ENCODE measurements at regions not wholly inside any gene's neighbourhood (a gene's known extent, or its start where the extent isn't known, plus 50 kb on each side); places are given as distances from the start of the nearest gene placed in this dataset.

DNA sequence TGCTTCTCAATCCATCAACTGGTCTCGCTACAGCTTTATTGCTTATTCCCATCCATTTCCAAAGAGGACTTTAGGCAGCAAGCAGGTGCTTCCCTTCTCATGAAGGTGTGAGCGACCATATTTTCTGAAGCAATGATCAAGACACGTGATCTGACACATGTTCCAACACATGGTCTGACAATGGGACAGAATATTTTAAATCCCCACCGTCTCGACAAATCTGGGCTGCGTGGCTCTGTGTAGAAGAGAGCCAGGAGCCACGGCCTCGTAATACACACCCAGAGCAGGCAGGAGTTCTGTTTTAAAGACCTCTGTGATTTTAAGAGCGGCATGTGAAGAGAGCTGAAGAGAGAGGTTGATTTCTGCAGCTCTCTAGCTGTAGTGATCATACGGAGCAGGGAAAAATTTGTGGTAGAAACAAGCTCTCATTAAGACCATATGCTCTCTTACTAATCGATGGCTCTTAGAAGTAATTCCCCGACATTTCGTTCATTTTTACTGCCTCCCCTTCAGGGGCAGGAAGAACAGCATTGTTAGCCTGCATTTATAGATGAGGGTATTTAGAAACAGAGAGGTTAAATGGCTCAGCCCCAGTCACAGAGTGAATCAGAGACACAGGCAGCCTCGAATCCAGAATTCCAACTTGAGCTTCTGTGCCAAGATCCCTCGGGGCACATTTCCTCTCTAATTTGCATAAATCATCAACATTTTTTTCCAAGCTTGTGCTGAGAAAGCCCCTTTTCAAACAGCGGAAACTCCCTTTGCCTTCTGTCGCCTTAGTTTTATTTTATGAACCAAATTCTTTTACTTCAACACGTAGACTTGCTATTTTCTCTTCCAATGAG, 91.0 kb upstream of the BCOR start:
- no peak overlapping the region for H3K4me3 ChIP-seq (ENCODE audit: low read depth, low read length)
- TF ChIP-seq, protein P1, sequence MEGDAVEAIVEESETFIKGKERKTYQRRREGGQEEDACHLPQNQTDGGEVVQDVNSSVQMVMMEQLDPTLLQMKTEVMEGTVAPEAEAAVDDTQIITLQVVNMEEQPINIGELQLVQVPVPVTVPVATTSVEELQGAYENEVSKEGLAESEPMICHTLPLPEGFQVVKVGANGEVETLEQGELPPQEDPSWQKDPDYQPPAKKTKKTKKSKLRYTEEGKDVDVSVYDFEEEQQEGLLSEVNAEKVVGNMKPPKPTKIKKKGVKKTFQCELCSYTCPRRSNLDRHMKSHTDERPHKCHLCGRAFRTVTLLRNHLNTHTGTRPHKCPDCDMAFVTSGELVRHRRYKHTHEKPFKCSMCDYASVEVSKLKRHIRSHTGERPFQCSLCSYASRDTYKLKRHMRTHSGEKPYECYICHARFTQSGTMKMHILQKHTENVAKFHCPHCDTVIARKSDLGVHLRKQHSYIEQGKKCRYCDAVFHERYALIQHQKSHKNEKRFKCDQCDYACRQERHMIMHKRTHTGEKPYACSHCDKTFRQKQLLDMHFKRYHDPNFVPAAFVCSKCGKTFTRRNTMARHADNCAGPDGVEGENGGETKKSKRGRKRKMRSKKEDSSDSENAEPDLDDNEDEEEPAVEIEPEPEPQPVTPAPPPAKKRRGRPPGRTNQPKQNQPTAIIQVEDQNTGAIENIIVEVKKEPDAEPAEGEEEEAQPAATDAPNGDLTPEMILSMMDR (IDR thresholded peaks at IDR 0.05; ENCODE audit: control insufficient read depth, extremely low read depth, insufficient read depth), result no peak
- DNase-seq (ENCODE audit: low read depth), result no peak

DNA sequence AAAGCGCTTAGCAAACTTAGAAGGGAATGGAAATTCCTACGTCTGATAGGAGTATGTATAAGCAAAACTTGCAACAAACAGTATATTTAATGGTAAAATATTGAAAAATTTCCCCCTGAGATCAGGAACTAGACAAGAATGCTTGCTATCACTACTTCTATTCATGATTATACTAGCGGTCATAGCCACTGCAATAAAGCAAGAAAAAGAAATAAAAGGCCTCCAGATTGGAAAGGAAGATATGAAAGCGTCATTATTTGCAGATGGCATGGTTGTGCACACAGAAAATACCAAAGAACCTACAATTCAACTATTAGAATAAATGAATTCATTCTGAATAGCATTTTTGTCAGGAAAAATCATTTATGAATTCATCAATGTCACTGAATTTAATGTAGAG, 87.2 kb upstream of the BCOR start:
- no peak overlapping the region for H3K4me3 ChIP-seq (ENCODE audit: low read depth, low read length)
- DNase-seq (ENCODE audit: low read depth), result no peak
- TF ChIP-seq, protein P1 (IDR thresholded peaks at IDR 0.05; ENCODE audit: control insufficient read depth, extremely low read depth, insufficient read depth), result no peak

DNA sequence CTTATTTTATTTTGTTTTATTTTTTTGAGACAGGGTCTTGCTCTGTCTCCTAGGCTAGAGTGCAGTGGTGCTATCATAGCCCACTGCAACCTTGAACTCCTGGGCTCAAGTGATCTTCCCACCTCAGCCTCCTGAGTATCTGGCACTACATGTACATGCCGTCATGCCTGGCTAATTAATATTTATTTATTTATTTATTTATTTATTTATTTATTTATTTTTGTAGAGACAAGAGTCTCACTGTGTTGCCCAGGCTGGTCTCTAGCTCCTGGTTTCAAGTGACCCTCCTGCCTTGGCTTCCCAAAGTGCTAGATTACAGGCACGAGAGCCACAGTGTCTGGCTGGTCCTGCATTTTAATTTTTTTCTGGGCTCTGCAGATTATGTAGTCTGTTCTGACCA, 84.9 kb upstream of the BCOR start:
- TF ChIP-seq, protein P1 (IDR thresholded peaks at IDR 0.05; ENCODE audit: control insufficient read depth, extremely low read depth, insufficient read depth), result no peak
- no peak overlapping the region for H3K4me3 ChIP-seq (ENCODE audit: low read depth, low read length)
- DNase-seq (ENCODE audit: low read depth), result no peak

DNA sequence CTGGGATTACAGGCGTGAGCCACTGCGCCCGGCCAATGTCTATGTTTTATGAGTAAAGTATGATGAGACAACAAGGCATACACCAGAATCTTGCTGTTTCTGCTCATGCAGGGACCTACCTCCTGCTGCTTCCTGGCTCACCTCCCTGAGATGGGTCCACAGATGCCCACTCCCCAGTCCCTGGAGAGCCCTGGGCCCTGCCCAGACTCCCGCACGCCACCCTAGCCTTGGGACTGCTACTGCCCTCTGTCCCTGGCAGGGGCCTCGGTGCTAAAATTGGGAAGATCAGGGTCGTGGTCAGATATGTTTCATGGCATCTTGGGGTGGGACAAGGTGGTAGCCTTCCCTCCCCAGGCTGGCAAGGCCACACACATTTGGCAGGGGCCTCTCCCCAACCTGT, 84.3 kb upstream of the BCOR start:
- DNase-seq (ENCODE audit: low read depth), result no peak
- TF ChIP-seq, protein P1 (IDR thresholded peaks at IDR 0.05; ENCODE audit: control insufficient read depth, extremely low read depth, insufficient read depth), result no peak
- H3K4me3 ChIP-seq (ENCODE audit: low read depth, low read length), result no peak overlapping the region

DNA sequence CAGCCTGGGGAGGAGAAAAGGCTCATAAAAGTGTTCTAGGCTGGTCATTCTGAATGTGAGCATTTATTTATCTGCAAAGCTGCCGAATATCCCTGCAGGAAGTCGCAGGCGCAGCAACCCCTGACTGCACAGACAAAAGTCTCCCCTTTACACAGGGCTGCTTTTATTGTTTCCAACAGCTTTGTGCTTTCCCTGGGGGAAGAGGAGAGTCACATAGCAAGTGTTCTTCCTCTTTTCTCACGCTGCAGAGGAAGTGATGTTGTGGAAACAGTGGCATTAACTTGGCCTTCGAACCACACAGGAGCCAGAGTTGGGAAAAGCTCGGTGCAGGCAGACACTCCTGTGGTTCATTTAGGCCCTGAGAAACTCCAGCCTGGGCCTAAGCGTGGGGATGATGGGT, 81.5 kb upstream of the BCOR start:
- H3K4me3 ChIP-seq (ENCODE audit: low read depth, low read length), result no peak overlapping the region
- TF ChIP-seq, protein P1 (IDR thresholded peaks at IDR 0.05; ENCODE audit: control insufficient read depth, extremely low read depth, insufficient read depth), result no peak
- no peak for DNase-seq (ENCODE audit: low read depth)

DNA sequence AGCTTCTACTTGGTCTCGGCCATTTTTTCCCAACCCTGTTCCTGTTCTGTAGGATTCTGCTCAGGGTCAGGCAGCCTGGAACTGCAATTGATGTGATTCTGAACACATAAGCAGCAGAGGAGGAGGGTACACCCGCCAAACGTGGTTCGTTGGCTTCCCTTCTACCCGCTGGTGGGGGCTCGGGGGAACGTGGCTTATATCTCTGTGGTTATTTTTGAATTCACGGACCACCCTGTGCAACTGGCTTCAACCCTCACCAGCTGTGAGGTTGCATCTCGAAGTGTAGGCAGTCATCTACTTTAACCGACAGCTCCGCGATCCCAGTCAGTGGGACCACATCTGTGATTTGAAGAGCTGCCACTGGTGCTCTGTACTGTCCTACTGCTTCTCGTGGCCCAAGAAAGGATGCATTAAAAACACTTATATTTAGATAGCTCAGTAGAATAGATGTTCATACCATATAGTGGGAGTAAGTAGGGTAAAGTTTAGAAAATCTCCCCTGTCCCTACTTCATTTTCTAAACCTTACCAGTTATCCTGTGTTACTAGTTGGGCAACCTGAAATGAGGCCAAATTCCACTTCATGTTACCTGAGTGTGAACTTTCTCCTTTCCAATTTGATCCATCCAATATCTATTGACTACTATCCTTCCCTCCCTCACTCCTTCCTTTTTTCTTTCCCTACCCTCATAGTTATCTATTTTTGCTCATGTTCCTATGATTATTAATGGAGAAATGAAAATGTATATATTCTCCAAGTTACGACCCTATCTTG, 80.4 kb upstream of the BCOR start:
- no peak overlapping the region for H3K4me3 ChIP-seq (ENCODE audit: low read depth, low read length)
- TF ChIP-seq, protein P1 (IDR thresholded peaks at IDR 0.05; ENCODE audit: control insufficient read depth, extremely low read depth, insufficient read depth), result no peak
- DNase-seq (ENCODE audit: low read depth), result no peak
